ENCODE measurements at regions not wholly inside any gene's neighbourhood (a gene's known extent, or its start where the extent isn't known, plus 50 kb on each side); places are given as distances from the start of the nearest gene placed in this dataset.

GRCh38 chr18:69109686-69110085 lies 291.0 kb upstream of the DOK6 start:
- no peak for DNase-seq (ENCODE audit: low spot score)

GRCh38 chr18:69120833-69121232 lies 279.9 kb upstream of the DOK6 start:
- DNase-seq (ENCODE audit: low spot score), result no peak

- no peak for DNase-seq (ENCODE audit: low spot score)
Observed at GRCh38 chr18:69123421-69123820, 277.3 kb upstream of the DOK6 start.

GRCh38 chr18:69127873-69128500 lies 272.7 kb upstream of the DOK6 start:
- DNase-seq (ENCODE audit: low spot score), result no peak

GRCh38 chr18:69128566-69128965 lies 272.1 kb upstream of the DOK6 start:
- DNase-seq (ENCODE audit: low spot score), result no peak

- DNase-seq (ENCODE audit: low spot score), result no peak
Observed at GRCh38 chr18:69128978-69129377, 271.7 kb upstream of the DOK6 start.

GRCh38 chr18:69138088-69138487 lies 262.6 kb upstream of the DOK6 start:
- no peak for DNase-seq (ENCODE audit: low spot score)

GRCh38 chr18:69143084-69143483 lies 257.6 kb upstream of the DOK6 start:
- no peak for DNase-seq (ENCODE audit: low spot score)

- no peak for DNase-seq (ENCODE audit: low spot score)
Observed at GRCh38 chr18:69152436-69152835, 248.3 kb upstream of the DOK6 start.

GRCh38 chr18:69157906-69158305 lies 242.8 kb upstream of the DOK6 start:
- no peak for DNase-seq (ENCODE audit: low spot score)

GRCh38 chr18:69158944-69159343 lies 241.7 kb upstream of the DOK6 start:
- no peak for DNase-seq (ENCODE audit: low spot score)

GRCh38 chr18:69161383-69162028 lies 239.2 kb upstream of the DOK6 start:
- DNase-seq (ENCODE audit: low spot score), result no peak

- no peak for DNase-seq (ENCODE audit: low spot score)
Observed at GRCh38 chr18:69162649-69163048, 238.0 kb upstream of the DOK6 start.

- DNase-seq (ENCODE audit: low spot score), result no peak
Observed at GRCh38 chr18:69172046-69172445, 228.6 kb upstream of the DOK6 start.

- DNase-seq (ENCODE audit: low spot score), result no peak
Observed at GRCh38 chr18:69175681-69176080, 225.0 kb upstream of the DOK6 start.

- DNase-seq (ENCODE audit: low spot score), result no peak
Observed at GRCh38 chr18:69176741-69177140, 223.9 kb upstream of the DOK6 start.

GRCh38 chr18:69177702-69178101 lies 223.0 kb upstream of the DOK6 start:
- DNase-seq (ENCODE audit: low spot score), result no peak

- DNase-seq (ENCODE audit: low spot score), result no peak
Observed at GRCh38 chr18:69186162-69186561, 214.5 kb upstream of the DOK6 start.

- no peak for DNase-seq (ENCODE audit: low spot score)
Observed at GRCh38 chr18:69196336-69196735, 204.4 kb upstream of the DOK6 start.

GRCh38 chr18:69205925-69206324 lies 194.8 kb upstream of the DOK6 start:
- no peak for DNase-seq (ENCODE audit: low spot score)

GRCh38 chr18:69208545-69208944 lies 192.1 kb upstream of the DOK6 start:
- no peak for DNase-seq (ENCODE audit: low spot score)

- DNase-seq (ENCODE audit: low spot score), result no peak
Observed at GRCh38 chr18:69209761-69210160, 190.9 kb upstream of the DOK6 start.

- DNase-seq (ENCODE audit: low spot score), result no peak
Observed at GRCh38 chr18:69213842-69214241, 186.8 kb upstream of the DOK6 start.

GRCh38 chr18:69215161-69215560 lies 185.5 kb upstream of the DOK6 start:
- no peak for DNase-seq (ENCODE audit: low spot score)

All from mucosa of gallbladder (tissue), 1 donor.